Progenitor cell of endocrine pancreas (in vitro differentiated cells): ENCODE measurements at regions not wholly inside any gene's neighbourhood (a gene's known extent, or its start where the extent isn't known, plus 50 kb on each side); places are given as distances from the start of the nearest gene placed in this dataset.

Experiments
- DNase-seq: peaks from one replicate; pipeline ENCODE4 v3.0.0; 2021; ENCODE audit warnings: low spot score; ENCODE audit not compliant: unreplicated experiment
- H3K27ac Mint-ChIP-seq: 2 replicates; pipeline ENCODE4 v1.8.0; 2021; ENCODE audit warnings: mild to moderate bottlenecking, moderate library complexity, mixed read lengths
- H3K27me3 Mint-ChIP-seq: 2 replicates; pipeline ENCODE4 v1.8.0; 2021; ENCODE audit warnings: mixed read lengths
- H3K36me3 Mint-ChIP-seq: 2 replicates; pipeline ENCODE4 v1.8.0; 2022; ENCODE audit warnings: mixed read lengths; ENCODE audit not compliant: insufficient read depth
- H3K4me1 Mint-ChIP-seq: 2 replicates; pipeline ENCODE4 v1.8.0; 2021; ENCODE audit warnings: low read depth, mixed read lengths
- H3K4me3 Mint-ChIP-seq: 2 replicates; pipeline ENCODE4 v1.8.0; 2021; ENCODE audit warnings: low read depth, mild to moderate bottlenecking, moderate library complexity, mixed read lengths
- H3K9me3 Mint-ChIP-seq: 2 replicates; pipeline ENCODE4 v1.8.0; 2021; ENCODE audit warnings: low read depth, mixed read lengths
- CTCF ChIP-seq: fragments of 200-600 bp; sonication (generic); IDR thresholded peaks from one replicate; pipeline ENCODE4 v1.5.0; 2021; ENCODE audit warnings: antibody characterized with exemption, mild to moderate bottlenecking; ENCODE audit not compliant: unreplicated experiment

GRCh38 chr2:195563857-195564512 is 93.0 kb upstream of the SLC39A10 start:
- no peak overlapping the region for H3K4me3 Mint-ChIP-seq
- TF ChIP-seq CTCF: no peak
- peaks cover 3% of the 10 kb centered on the region for H3K27me3 Mint-ChIP-seq
- no peaks in the 10 kb centered on the region for H3K4me1 Mint-ChIP-seq
- no peak for DNase-seq
- H3K9me3 Mint-ChIP-seq: no peaks in the 10 kb centered on the region
- H3K27ac Mint-ChIP-seq: no peak overlapping the region
- no peaks in the 10 kb centered on the region for H3K36me3 Mint-ChIP-seq

DNA sequence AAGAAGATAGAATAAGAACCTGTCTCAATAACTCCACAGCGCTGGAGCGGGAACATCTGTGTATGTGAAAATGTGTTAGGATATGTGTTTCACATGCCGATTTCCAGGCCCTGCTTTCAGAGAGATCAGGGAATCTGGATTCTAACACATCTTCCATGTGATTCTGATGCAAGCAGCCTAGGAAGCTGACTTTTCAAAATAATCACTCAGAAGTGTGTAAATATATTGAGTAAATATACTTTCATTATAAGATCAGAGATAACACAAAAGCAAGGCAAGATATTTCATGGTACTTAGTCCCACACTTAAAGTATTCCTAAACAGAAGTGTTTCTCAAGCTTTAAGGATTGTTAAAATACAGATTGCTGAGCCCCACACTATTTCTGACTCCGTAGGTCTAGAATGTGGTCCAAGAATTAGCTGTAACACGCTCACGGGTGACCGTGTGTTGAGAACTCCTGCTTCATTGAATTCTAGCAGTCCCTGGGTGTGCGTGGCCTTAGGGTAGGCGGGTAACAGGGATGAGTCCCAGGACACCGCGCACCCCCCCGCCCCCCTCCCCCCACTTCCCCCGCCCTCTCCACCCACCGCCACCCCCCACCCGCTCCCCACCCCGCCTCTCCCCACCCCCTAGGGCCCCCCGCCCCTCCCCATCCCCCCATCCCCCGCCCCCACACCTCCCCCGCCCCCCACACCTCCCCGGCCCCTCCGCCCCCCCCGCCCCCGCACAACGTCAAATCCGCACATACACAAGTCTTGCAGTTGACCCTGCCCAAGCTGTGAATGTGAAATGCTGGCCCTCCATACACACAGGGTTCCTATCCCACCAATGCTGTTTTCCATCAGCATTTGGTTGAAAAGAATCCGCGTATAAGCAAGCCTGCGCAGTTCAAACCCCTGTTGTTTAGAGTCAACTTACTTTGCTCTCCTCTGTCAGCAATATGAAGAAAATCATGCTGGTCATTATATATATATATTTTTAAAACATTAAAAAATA is 94.2 kb upstream of the SLC39A10 start:
- no peaks in the 10 kb centered on the region for H3K9me3 Mint-ChIP-seq
- no peak overlapping the region for H3K4me3 Mint-ChIP-seq
- DNase-seq: no peak
- peaks cover 3% of the 10 kb centered on the region for H3K27me3 Mint-ChIP-seq
- H3K27ac Mint-ChIP-seq: no peak overlapping the region
- H3K4me1 Mint-ChIP-seq: no peaks in the 10 kb centered on the region
- no peak for TF ChIP-seq CTCF
- no peaks in the 10 kb centered on the region for H3K36me3 Mint-ChIP-seq

DNA sequence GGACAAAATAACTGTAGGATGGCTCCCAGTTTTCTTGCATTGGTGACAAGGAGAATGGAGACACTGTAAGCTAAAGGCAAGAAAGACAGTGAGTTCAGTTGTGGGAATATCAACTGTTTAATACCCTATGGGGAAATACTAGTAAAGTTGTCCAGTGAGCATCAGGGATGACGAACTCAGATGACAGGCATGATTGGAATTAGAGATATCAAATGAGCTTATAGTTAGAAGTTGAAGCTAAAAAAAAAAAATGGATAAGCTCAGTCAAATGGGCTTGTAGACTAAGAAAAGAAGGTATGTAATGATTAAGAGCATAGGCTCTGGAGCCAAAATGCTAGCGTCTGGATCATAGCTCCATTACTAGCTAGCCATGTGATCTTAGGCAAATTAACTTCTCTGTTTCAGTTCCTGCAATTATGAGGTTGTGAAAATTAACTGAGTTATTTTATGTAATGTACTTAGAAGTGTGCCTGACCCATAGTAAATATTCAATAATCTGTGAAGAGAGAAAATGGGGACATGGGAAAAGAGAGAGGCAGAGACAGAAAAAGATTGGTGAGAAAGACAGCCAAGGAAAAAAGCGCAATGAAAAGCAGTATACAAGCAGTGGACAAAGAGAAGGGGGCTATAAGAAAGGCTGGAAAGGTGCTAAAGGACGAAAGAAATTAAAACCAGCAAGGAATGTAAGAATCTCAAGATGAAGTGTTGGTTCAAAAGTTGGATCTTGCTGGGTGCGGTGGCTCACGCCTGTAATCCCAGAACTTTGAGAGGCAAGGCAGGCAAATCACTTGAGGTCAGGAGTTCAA is 95.7 kb upstream of the SLC39A10 start:
- no peak for TF ChIP-seq CTCF
- Mint-ChIP-seq H3K27me3 (peaks cover 3% of the 10 kb centered on the region), H3K4me3 (no peak overlapping the region), H3K36me3 (no peaks in the 10 kb centered on the region), H3K27ac (no peak overlapping the region), H3K9me3 (no peaks in the 10 kb centered on the region), H3K4me1 (no peaks in the 10 kb centered on the region)
- DNase-seq: no peak

DNA sequence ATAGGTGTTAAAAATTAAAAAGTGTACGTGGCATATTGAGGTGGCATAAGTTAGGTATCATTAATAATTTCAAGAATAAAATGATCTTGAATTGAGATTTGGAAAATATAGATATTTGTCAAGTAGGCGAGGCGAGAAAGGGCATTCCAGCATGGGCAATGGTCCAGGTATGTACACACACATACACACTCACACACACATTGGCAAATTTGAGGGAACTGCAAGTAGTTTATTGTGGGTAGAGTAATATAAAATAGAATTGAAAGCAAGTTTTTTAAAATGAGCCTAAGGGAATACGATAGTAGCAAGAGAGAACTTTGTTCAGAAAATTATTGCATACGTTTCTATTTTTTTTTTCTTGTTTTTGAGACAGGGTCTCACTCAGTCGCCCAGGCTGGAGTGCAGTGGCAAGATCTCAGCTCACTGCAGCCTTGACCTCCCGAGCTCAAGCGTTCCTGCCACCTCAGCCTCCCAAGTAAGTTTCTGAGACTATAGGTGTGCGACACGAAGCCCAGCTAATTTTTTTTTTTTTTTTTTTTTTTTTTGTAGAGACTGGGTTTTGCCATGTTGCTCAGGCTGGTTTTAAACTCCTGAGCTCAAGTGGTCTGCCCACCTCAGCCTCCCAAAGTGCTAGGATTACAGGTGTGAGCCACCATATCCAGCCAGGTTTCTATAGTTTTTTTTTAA is 96.7 kb upstream of the SLC39A10 start:
- Mint-ChIP-seq H3K4me1 (no peaks in the 10 kb centered on the region), H3K9me3 (no peaks in the 10 kb centered on the region), H3K27ac (no peak overlapping the region), H3K4me3 (no peak overlapping the region), H3K27me3 (peaks cover 3% of the 10 kb centered on the region), H3K36me3 (no peaks in the 10 kb centered on the region)
- no peak for DNase-seq
- no peak for TF ChIP-seq CTCF
